ENCODE measurements at regions not wholly inside any gene's neighbourhood (a gene's known extent, or its start where the extent isn't known, plus 50 kb on each side); places are given as distances from the start of the nearest gene placed in this dataset.
"Not testable (repeated sequence)": the region's sequence is repeated elsewhere in the genome, so short reads cannot be mapped to it uniquely, and the experiment has no call there.

DNA sequence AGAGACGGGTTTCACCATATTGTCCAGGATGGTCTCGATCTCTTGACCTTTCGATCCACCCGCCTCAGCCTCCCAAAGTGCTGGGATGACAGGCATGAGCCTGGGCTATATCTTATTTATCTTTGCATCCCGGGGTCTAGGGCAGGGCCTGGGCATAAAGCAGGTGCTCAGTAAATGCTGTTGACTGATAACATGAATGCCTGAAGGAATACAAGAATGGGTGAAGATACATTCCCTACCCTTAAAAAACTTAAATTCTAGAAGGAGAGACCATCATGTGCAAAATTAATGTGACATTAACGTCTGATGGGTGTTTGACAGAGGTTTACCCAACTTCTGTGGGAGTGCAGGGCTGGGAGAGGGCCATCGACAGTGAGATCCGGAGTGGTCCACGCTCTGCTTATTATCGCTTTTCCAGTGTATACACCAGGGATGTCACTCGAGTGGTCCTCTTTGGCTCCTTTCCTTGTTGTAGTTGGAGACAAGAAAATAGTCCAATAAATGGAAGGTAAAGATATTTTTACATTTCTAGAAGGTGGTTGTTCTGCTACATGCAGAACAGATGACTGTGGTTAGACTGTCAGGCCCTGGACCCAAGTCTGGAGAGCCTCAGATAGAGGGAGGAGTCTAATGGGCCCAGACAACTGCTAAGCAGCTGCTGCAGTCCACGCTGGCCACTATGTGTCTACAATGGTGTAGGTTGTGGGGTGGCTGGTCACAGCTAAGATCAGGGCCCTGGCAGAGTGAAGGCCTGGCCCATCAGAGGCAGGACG lies 131.7 kb downstream of the MYCN start:
- DNase-seq = no peak

DNA sequence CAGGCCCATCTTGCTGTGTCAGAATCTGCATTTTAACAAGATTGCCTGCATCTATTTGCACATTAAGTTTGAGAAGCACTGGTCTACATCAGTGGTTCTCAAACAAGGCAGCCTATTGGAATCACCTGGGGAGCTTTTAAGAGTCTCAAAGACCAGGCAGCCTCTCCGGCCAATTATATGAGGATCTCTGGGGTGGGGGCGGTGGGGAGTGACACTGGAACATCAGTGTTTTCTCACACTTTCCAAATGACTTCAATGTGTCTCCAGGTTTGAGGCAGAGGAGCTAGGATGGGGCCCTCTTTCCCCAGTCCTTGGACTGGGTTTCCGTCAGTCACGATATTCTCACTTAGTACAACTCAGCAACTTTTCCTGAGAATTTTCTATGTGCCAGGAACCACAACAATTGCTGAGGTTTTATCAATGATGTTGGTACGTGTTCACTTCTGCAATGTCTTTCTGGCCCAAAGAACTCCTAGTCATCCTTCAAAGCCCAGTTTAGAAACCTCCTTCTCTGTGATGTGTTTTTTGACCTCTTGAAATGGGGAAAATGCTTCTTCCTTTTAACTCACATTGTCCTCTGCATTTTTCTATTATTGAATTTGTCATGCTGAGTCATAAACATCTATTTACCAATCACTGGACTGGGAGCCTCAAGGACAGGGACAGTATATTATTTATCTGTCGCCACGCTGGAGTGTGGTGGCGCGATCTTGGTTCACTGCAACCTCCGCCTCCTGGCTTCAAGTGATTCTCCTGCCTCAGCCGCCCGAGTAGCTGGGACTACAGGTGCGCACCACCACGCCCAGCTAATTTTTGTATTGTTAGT lies 130.9 kb downstream of the MYCN start:
- DNase-seq = no peak

DNA sequence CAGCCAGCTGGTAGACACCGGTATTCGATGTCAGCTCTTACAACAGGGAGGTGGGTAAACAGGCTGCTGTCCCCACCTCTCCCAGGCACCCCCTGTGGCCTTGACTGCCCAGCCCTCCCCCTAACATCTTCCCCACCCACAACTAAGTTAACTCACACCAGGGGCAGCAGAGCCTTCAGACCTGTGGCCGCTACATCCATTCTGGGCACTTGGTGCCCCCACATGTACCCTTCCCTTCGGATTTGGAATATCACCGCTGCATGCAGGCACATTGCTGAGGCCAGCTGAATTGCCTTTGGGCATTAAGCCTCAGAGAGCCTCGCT lies 130.3 kb downstream of the MYCN start:
- no peak for DNase-seq

DNA sequence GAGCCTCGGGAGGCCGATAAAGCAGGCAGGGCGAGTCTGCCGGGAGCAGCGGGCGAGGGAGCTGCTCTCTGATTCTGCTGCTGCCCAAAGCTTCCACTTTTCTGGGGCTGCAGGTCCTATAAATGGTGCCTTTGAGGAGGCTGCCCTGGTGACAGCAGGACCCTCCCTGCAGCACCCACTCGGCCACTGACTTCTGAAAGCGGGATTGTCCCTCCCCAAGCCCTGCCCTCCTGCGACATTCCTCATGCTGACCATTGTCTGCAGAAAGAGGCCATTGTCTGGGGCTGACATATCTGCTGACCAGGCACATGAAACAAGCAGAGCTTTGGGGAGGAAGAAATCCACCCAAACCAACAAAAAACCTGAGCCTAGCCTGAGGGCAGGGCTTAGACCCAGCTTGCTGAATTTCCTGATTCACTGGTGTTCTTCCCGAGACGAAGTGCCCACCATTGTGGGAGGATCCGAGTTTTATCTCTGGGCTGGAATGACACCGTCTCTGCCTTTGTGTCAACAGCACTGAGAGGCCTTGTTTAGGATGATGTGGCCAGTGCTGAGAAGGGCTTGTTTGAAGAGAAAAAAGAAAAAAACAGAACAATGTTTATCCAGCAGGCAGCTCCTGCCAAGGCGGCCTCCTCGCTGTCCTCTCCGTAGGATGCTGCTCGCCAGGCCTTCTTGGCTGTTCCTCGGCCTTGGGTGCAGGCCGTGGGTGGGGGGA lies 129.7 kb downstream of the MYCN start:
- no peak for DNase-seq

DNA sequence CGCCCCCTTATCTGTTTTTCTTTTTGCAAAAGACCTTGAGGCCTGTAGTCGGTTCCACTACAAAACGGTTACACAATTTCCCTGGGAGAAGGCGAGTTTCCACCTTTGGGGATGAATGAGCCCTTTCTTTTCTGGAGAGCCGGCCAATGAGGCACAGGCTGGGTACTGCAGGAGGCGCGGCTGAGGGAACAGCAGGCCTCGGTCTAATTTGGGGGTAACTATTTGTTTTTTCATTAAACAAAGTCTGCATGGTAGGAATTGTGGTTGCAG lies 129.2 kb downstream of the MYCN start:
- DNase-seq = no peak

DNA sequence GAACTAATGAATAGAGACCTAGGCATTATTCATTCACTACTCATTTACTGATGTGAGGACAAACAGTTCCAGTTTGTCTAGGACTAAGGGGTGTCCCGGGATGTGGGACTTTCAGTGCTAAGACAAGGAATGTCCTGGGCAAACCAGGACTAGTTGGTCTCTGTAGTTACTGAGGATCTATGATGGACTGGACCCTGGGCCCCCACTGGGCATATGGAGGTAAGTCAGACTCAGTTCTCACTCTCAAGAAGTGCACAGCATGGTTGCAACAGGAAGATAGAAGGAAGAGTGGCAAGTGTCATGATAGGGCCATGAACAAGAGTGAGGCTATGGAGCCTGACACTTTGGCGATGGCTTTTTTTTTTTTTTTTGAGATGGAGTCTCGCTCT lies 128.2 kb downstream of the MYCN start:
- DNase-seq = no peak

DNA sequence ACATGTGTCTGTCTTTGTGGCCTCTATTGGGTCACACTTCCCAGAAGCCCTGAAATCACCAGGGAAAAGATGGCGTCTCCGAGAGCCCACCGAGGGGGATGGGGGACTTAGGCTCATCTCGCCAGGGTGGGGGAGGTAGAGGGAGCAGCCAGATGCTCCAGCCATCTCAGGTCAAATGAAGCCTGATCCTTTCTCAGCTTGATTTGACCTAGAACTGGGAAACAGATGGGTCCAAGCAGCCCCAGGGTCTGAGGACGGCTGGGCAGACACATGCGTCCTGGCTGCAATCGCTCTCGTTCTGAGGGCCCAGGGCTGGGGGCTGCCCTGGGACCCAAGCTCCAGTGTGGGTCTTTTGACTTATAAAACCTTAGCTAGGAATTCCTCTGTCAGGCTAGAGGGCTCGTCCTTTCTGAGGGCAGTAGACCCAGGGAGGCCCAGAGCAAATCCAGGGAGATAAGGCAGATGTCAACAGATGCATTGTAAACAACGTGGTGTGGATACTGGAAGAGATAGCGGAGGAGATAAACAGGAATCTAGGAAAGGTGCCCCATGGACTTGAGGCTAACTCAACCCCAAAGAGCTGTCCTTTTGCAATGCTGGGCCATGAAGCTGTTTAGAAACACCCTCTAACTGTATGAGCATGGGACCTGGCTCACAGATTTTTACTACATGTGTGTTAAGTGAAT lies 127.7 kb downstream of the MYCN start:
- no peak for DNase-seq

DNA sequence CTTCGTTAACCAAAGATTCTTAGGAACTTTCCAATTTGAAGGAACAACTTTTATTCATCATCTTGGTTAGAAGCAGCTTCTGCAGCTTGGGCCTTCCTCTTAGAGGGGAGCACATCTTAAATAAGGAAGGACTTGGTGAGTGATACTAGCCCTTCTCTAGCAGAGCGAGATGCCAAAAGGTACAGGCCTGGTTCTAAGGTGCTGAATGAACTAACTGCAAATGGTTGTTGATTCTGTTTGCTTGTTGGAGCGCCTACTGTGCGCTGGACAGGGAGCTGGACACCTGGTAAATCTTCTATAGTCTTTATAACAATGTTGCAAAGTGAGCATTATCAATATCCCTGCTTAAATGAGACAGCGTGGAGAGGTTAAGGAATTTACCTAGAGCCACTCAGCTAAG lies 127.1 kb downstream of the MYCN start:
- DNase-seq = no peak

DNA sequence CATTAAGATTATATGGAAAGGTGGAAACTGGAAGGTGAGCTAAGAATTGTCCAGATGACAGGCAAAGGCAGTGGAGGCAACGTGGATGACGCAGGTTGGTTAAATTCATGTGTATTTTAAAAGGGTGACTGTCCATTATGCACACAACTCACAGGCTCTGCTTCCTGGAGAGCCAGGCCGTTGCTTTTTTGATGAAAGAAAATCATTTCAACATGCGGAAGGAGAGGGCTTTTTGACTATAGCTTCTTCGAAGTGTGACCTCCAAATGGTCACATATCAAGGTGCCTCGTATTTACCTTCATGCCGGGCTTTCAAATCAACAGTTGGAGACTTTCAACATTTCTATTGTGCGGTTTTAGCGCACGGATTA lies 126.7 kb downstream of the MYCN start:
- DNase-seq = no peak

DNA sequence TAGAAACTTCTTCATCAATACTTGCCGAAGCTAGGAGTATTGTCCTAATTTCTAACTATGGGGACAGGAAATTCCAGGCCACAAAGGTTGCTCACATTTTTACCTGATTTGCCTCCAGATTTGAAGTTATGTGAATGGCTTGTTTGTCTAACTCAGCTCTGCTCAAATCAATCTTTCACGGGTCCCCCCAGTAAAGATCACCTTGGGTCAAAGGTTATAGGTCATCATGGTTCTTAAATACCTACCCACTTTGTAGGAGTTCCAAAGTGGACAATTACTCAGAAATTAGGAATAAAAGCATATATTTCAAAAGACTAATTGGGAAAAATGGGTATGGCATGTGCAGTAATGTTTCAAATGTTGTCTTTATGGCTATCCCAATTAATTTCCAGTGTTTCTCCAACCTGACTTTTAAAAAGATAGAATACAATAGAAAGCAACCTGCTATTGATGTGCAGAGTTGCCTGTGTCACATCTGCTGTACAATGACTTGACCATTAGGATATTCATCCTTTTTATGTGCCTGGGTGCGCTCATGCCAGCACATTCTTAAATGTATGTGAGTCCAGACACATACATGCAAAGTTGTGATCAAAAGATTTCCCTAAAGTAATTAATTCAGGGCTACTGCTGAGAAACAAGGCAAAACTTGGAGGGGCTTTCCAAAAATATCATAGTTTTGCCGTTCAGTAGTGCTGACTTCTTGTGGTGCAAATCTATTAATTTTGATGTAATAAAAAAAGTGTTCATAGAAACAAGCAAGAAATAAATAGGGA lies 126.1 kb downstream of the MYCN start:
- DNase-seq = no peak

DNA sequence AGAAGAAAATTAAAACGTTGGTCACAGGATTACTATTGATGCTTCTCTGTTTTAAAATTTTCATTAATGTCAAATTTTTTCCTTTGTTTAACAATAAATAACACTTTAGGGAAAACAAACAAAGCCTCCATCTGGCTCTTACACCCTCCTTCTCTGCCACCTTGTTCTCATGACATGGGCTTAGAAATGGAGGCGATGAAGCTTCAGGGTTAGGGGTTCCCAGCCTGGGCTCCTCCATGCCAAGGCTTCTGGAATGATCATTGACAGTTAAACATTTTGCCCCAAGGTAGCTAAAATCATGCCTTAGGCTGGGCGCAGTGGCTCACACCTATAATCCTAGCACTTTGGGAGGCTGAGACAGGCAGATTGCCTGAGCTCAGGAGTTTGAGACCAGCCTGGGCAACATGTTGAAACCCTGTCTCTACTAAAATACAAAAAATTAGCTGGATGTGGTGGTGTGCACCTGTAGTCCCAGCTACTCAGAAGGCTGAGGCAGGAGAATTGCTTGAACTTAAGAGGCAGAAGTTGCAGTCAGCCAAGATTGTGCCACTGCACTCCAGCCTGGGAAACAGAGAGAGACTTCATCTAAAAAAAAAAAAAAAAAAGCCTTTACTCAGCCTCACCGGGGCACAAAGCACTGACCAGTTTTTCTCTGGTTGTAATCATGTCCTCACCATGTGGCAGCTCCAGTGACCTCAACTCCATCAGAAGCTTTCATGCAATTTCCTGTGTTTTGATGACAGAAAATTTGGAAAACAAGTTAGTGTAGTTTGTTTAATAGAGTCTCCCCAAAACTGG lies 125.1 kb downstream of the MYCN start:
- not testable (repeated sequence) for DNase-seq

DNA sequence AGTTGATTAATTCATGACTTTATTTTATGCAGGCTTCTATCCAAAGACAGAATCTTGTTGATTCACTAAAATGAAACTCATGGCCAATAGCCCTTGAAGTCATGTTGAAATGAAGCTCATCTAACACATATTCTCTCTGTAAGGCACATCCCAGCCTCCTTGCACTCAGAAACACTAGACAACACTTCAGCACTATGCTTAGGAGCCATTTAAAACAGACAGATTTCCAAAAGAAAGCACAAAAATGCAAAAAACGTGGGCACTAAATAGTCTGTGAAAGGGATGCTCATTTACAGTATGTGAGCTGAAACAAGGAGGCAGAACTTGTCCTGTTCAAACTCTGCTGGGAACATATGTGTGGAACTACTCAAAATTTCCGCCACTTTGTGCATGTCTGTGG lies 124.4 kb downstream of the MYCN start:
- no peak for DNase-seq

DNA sequence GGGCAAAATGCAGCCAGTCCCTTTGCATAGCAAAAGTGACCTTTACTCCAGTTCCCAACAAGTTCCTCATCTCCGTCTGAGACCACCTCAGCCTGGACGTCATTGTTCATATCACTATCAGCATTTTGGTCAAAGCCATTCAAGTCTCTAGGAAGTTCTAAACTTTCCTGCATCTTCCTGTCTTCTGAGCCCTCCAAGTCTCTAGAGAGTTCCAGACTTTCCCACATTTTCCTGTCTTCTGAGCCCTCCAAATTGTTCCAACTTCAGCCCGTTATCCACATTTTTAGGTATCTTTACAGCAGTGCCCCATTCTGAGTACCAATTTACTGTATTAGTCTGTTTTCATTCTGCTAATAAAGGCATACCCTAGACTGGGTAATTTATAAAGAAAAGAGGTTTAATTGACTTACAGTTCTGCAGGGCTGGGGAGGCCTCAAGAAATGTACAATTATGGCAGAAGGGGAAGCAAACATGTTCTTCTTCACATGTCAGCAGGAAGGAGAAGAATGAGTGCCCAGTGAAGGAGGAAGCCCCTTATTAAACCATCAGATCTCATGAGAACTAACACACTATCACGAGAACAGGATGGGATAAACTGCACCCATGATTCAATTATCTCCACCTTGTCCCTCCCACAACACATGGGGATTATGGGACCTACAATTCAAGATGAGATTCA lies 123.7 kb downstream of the MYCN start:
- DNase-seq = no peak

DNA sequence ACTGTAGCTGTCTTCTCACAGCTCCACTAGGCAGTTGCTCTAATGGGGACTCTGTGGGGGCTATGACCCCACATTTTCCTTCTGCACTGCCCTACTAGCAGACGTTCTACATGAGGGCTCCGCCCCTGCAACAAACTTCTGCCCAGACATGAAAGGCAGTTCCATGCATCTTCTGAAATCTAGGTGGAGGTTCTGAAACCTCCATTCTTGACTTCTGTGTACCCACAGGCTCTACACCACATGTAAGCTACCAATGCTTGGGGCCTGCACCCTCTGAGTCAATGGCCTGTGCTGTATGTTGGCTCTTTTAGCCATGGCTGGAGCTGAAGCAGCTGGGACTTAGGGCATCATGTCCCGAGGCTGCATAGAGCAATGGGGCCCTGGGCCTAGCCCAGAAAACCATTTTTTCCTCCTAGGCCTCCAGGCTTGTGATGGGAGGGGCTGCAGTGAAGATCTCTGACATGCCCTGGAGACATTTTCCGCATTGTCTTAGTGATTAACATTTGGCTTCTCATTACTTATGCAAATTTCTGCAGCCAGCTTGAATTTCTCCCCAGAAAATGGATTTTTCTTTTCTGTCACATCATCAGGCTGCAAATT lies 123.0 kb downstream of the MYCN start:
- no peak for DNase-seq

DNA sequence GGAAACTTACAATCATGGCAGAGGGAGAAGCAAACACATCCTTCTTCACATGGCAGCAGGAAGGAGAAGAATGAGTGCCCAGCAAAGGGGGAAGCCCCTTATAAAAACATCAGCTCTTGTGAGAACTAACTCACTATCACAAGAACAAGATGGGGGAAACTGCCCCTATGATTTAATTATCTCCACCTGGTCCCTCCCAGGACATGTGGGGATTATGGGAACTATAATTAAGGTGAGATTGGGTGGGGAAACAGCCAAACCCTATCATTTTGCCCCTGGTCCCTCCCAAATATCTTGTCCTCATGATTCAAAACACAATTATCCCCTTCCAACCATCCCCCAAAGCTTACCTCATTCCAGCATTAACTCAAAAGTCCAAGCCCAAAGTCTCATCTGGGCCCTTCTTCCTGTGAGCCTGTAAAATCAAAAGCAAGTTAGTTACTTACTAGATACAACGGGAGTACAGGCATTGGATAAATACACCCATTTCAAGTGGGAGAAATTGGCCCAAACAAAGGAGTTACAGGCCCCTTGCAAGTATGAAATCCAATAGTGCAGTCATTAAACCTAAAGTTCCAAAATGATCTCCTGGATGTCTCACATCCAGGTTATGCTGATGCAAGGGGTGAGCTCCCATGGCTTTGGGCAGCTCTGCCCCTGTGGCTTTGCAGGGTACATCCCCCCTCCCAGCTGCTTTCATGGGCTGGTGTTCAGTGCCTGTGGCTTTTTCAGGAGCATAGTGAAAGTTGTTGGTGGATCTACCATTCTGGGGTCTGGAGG lies 122.3 kb downstream of the MYCN start:
- DNase-seq = no peak

DNA sequence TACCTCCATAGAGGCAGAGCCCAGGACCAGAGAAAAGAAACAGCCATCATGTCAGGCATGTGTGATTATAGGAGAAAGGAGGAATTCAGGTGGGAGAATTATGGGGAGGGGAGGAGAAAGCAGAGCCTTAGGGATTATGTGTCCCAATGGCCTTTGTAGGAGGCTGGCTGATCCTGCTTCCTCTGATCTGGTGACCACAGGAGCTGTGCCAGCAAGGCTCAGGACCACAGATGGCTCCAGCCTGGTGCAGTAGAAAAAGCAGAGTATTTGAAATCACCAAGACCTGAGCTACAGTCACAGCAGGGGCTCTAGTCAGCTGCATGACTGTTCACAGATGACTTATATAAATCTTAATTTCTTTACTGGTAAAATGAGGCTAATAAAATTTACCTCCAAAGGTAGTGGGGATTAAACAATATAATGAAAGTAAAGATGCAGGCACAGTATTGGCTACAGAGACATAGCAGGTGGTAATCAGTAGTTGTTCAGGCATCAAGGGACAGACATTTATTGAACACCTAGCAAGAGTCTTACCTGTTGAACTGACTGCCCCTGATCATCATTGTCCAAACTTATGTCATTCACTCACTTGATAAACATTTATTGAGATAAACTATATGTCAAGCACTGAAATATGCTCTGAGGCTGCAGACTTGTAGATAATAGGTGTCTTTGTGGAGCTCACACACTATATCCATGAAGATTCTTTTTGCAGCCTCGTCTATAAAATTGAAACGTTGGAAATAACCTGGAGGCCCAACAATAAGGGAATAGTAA lies 121.3 kb downstream of the MYCN start:
- no peak for DNase-seq

DNA sequence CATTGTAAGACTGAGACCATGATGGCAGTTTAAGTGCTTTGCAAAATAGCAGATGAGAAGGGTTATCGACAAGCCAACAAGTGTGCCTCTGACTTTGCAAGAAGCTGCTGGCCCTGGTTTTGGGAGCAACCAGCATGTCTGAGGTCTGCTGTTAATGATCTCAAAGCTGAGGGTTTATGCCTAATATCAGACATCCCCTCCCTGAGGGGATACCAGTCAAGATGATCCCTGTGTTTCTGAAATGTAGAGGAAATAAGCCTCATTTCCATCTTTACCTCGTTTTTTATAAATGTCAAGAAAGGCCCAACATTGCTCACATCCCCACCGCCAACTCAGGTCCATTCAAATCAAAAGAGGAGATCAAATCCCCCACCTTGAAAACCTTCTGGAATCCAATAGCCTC lies 120.6 kb downstream of the MYCN start:
- no peak for DNase-seq

DNA sequence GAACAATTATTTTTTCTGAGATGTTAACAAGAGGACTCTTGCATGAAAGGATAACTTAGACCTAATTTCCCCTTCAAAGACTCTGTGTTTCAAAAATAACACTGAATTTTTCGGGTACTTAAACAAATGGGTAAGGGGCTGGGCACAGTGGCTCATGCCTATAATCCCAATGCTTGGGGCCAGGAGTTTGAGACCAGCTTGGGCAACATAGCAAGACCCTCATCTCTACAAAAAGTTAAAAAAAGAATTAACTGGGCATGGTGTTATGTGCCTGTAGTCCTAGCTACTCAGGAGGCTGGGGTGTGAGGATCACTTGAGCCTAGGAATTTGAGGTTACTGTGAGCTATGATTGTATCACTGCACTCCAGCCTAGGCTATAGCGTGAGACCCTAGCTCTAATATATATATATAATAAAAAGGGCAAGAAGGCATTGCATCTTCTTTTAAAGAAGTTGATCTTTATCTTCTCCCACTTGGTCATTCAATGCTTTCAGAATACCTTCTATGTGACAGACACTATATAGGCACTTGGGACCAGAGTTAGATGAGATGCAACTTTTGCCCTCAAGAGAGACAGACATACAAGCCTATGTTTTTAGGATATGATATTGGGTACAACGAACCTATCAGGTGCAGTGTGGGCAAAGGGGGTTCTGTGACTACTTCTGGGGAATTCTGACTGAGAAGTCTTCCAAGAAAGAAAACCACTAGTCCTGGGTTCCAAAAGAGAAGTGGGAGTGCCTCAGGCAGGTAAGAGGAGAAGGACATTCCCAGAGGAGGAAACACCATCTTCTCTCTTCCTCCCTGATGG lies 120.0 kb downstream of the MYCN start:
- no peak for DNase-seq
